ENCODE measurements at regions not wholly inside any gene's neighbourhood (a gene's known extent, or its start where the extent isn't known, plus 50 kb on each side); places are given as distances from the start of the nearest gene placed in this dataset.
"Not testable (repeated sequence)": the region's sequence is repeated elsewhere in the genome, so short reads cannot be mapped to it uniquely, and the experiment has no call there.

- DNase-seq, result no peak
Measured at GRCh38 chr12:47343684-47344567, 264.2 kb upstream of the AMIGO2 start.

- DNase-seq, result no peak
Measured at GRCh38 chr12:47340411-47341015, 260.8 kb upstream of the AMIGO2 start.

GRCh38 chr12:47337581-47337980, 257.8 kb upstream of the AMIGO2 start:
- DNase-seq, result no peak

GRCh38 chr12:47333271-47333858, 253.6 kb upstream of the AMIGO2 start:
- not testable (repeated sequence) for DNase-seq

- DNase-seq, result no peak
Measured at GRCh38 chr12:47328831-47329545, 249.2 kb upstream of the AMIGO2 start.

GRCh38 chr12:47326190-47326589, 246.4 kb upstream of the AMIGO2 start:
- DNase-seq, result no peak

- DNase-seq, result no peak
Measured at GRCh38 chr12:47323802-47324201, 244.0 kb upstream of the AMIGO2 start.

GRCh38 chr12:47321436-47321835, 241.7 kb upstream of the AMIGO2 start:
- DNase-seq, result no peak

- no peak for DNase-seq
Measured at GRCh38 chr12:47319746-47320145, 240.0 kb upstream of the AMIGO2 start.

- DNase-seq, result no peak
Measured at GRCh38 chr12:47318963-47319362, 239.2 kb upstream of the AMIGO2 start.

GRCh38 chr12:47317175-47317915, 237.6 kb upstream of the AMIGO2 start:
- DNase-seq, result no peak

GRCh38 chr12:47316609-47317049, 236.9 kb upstream of the AMIGO2 start:
- no peak for DNase-seq

- no peak for DNase-seq
Measured at GRCh38 chr12:47314996-47315395, 235.2 kb upstream of the AMIGO2 start.

- DNase-seq, result no peak
Measured at GRCh38 chr12:47312808-47313426, 233.2 kb upstream of the AMIGO2 start.

- DNase-seq, result no peak
Measured at GRCh38 chr12:47312147-47312546, 232.4 kb upstream of the AMIGO2 start.

- DNase-seq, result no peak
Measured at GRCh38 chr12:47311568-47311967, 231.8 kb upstream of the AMIGO2 start.

GRCh38 chr12:47311010-47311409, 231.3 kb upstream of the AMIGO2 start:
- no peak for DNase-seq

- DNase-seq, result no peak
Measured at GRCh38 chr12:47308672-47309071, 228.9 kb upstream of the AMIGO2 start.

GRCh38 chr12:47307680-47308399, 228.1 kb upstream of the AMIGO2 start:
- DNase-seq, result peak; percentile 20

- not testable (repeated sequence) for DNase-seq
Measured at GRCh38 chr12:47306773-47307679, 227.3 kb upstream of the AMIGO2 start.

All from GF-D8 (cell line).